PC-9 (cell line): ENCODE measurements at regions not wholly inside any gene's neighbourhood (a gene's known extent, or its start where the extent isn't known, plus 50 kb on each side); places are given as distances from the start of the nearest gene placed in this dataset.

Experiments used
- BruUV-seq: library from RNA; stranded (reverse); fragments of 400-500 nt; replicated peaks from 2 replicates; lab custom pipeline; 2021; lab: Mats Ljungman, UMichigan
- CTCF ChIA-PET: fragments of 300-600 bp; sonication (Branson Sonifier 250); formaldehyde crosslinking; loops from one replicate; lab custom pipeline; 2022; ENCODE audit warnings: antibody characterized with exemption; lab: Charles Lee
- POLR2A ChIA-PET: fragments of 300-600 bp; sonication (Branson Sonifier 250); formaldehyde crosslinking; loops from one replicate; lab custom pipeline; 2022; ENCODE audit warnings: antibody characterized with exemption; ENCODE audit not compliant: unreplicated experiment; lab: Charles Lee
- DNase-seq, 2 experiments: peaks; one replicate each; pipeline versions ENCODE4 v3.0.0 to v3.0.0-alpha.2; 2015 to 2022; ENCODE audit warnings: mixed read lengths in 1 of 2
- H2AFZ ChIP-seq: fragments of 200-600 bp; sonication (generic); 2 replicates; pipeline ENCODE4 v1.8.1; 2017; ENCODE audit warnings: antibody characterized with exemption
- H3F3A ChIP-seq: fragments of 200-600 bp; sonication (generic); 2 replicates; pipeline ENCODE4 v1.8.1; 2017; ENCODE audit warnings: antibody characterized with exemption, mild to moderate bottlenecking, low read depth; ENCODE audit not compliant: insufficient read depth
- H3K27ac ChIP-seq: fragments of 200-600 bp; sonication (generic); 2 replicates; pipeline ENCODE4 v1.6.1; 2016; ENCODE audit warnings: mixed run types
- H3K27me3 ChIP-seq: fragments of 200-600 bp; sonication (generic); 2 replicates; pipeline ENCODE4 v1.6.1; 2016; ENCODE audit warnings: low read depth, mixed run types; ENCODE audit not compliant: insufficient read depth
- H3K36me3 ChIP-seq: fragments of 200-600 bp; sonication (generic); 2 replicates; pipeline ENCODE4 v1.6.1; 2016; ENCODE audit warnings: low read depth, mixed run types
- H3K4me1 ChIP-seq: fragments of 200-600 bp; sonication (generic); replicated peaks from 2 replicates; pipeline ENCODE4 v1.6.1; 2016; ENCODE audit warnings: mixed run types; ENCODE audit not compliant: insufficient read depth
- H3K4me2 ChIP-seq: fragments of 200-600 bp; sonication (generic); 2 replicates; pipeline ENCODE4 v1.6.1; 2017; ENCODE audit warnings: mixed run types
- H3K4me3 ChIP-seq: fragments of 200-600 bp; sonication (generic); 2 replicates; pipeline ENCODE4 v1.6.1; 2016; ENCODE audit warnings: mixed run types
- H3K79me2 ChIP-seq: fragments of 200-600 bp; sonication (generic); 2 replicates; pipeline ENCODE4 v1.6.1; 2017; ENCODE audit warnings: low read depth, mixed run types
- H3K9me2 ChIP-seq: fragments of 200-600 bp; sonication (generic); 2 replicates; pipeline ENCODE4 v1.8.1; 2017; ENCODE audit warnings: mild to moderate bottlenecking; ENCODE audit not compliant: insufficient read depth
- H3K9me3 ChIP-seq: fragments of 200-600 bp; sonication (generic); 2 replicates; pipeline ENCODE4 v1.8.1; 2016; ENCODE audit warnings: low read depth; ENCODE audit not compliant: insufficient read depth
- H4K20me1 ChIP-seq: fragments of 200-600 bp; sonication (generic); 2 replicates; pipeline ENCODE4 v1.8.1; 2017; ENCODE audit not compliant: insufficient read depth
- CTCF ChIP-seq: fragments of 200-600 bp; sonication (generic); conservative IDR thresholded peaks from 2 replicates; pipeline ENCODE4 v1.6.1; 2017; ENCODE audit warnings: mixed run types, antibody characterized with exemption, mild to moderate bottlenecking, moderate library complexity
- EZH2 ChIP-seq: fragments of 200-600 bp; sonication (generic); IDR thresholded peaks from 2 replicates; pipeline ENCODE4 v1.8.0; 2017; ENCODE audit warnings: antibody characterized with exemption, low read depth
- intact Hi-C: fragments of 100-400 bp; cut with micrococcal nuclease; formaldehyde crosslinking; loops from one replicate; pipeline ENCODE4 v1.10.0; 2022; ENCODE audit not compliant: unreplicated experiment

DNA sequence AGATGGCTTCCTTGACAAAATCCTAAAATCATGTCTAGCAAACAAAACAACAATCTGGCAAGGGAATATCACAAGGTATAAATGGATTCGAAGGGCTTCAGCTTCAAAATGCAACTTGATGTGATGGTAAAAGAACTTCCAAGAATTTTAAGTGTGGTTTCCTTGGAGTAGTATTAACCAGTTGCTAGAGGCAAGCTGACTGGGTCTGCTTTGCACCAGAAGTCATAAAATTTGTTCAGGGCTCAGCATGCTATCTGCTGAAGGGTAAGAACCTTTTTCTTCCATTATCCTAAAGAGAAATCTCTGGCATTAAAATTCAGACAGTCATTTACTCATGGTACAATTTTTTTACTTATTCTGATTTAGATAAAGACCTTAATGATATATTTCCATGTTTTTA, 516.7 kb downstream of the TXNL1 start:
- Histone ChIP-seq H3K9me3 (no peaks in the 10 kb centered on the region), H3K36me3 (no peaks in the 10 kb centered on the region), H3K4me3 (no peak overlapping the region), H3K79me2 (no peaks in the 10 kb centered on the region), H3F3A (no peaks in the 10 kb centered on the region), H3K27me3 (no peaks in the 10 kb centered on the region), H3K27ac (no peak overlapping the region), H3K9me2 (no peaks in the 10 kb centered on the region; the same call in 1 of the 2 replicates), H3K4me1 (no peaks in the 10 kb centered on the region), H3K4me2 (no peak overlapping the region), H2AFZ (no peak overlapping the region), H4K20me1 (no peaks in the 10 kb centered on the region)
- intact Hi-C loops: no loop called here
- no peak for DNase-seq
- no peak for TF ChIP-seq CTCF
- TF ChIP-seq EZH2: no peak
- no TSS peak for BruUV-seq
- ChIA-PET POLR2A (no interaction called here), CTCF (no interaction called here)

DNA sequence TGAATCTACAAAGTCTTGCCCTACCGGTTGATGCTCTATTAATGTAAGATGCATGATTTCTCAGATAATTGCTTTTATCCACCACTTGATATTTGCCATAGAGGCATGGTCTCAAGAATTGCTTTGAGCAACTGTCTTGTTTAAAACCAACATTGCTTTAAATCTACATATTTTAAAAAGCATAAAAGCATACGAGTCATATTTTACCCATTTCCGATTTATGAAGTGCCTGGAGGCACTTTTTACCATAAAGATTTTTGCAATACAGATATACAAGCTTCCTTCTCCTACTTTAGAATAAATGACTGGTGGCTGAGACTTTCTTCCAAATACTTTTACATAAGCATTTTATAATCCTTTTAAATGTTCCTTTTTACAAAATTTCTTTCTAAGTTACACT, 517.6 kb downstream of the TXNL1 start:
- no peaks in the 10 kb centered on the region for H3F3A ChIP-seq
- ChIA-PET CTCF (no interaction called here), POLR2A (no interaction called here)
- no peaks in the 10 kb centered on the region for H3K9me3 ChIP-seq
- no peak for TF ChIP-seq EZH2
- no peak for TF ChIP-seq CTCF
- no peak overlapping the region for H3K27ac ChIP-seq
- H3K4me3 ChIP-seq: no peak overlapping the region
- H3K9me2 ChIP-seq: no peaks in the 10 kb centered on the region; the same call in 1 of the 2 replicates
- DNase-seq: no peak
- no peaks in the 10 kb centered on the region for H3K27me3 ChIP-seq
- no peaks in the 10 kb centered on the region for H4K20me1 ChIP-seq
- intact Hi-C loops: no loop called here
- no peak overlapping the region for H2AFZ ChIP-seq
- BruUV-seq: no TSS peak
- H3K4me2 ChIP-seq: no peak overlapping the region
- H3K4me1 ChIP-seq: no peaks in the 10 kb centered on the region
- H3K36me3 ChIP-seq: no peaks in the 10 kb centered on the region
- no peaks in the 10 kb centered on the region for H3K79me2 ChIP-seq

DNA sequence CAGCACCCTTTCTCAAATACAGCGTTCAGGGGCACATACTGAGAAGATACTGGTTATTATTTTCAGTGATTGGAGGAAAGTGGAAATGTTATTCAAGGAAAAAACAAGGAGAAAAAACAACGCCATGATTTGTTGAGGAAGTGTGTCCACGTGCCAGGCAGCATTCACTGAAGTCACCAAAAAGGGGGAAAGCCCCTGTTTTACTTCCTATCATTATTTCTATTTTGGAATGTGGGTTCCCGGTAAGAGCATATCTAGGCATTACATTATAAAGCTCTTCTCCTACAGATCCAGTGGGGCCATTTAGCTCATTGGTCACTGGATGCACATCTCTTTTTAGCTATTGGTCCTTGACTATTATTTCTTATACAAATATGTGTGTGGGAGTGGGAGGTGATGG, 518.7 kb downstream of the TXNL1 start:
- no peak overlapping the region for H3K4me2 ChIP-seq
- no peaks in the 10 kb centered on the region for H3K9me3 ChIP-seq
- no peaks in the 10 kb centered on the region for H3K4me1 ChIP-seq
- TF ChIP-seq EZH2: no peak
- TF ChIP-seq CTCF: no peak
- CTCF ChIA-PET: no interaction called here
- H3K79me2 ChIP-seq: no peaks in the 10 kb centered on the region
- intact Hi-C loops: no loop called here
- no peaks in the 10 kb centered on the region for H3F3A ChIP-seq
- no peak overlapping the region for H3K27ac ChIP-seq
- H2AFZ ChIP-seq: no peak overlapping the region
- POLR2A ChIA-PET: no interaction called here
- H3K27me3 ChIP-seq: no peaks in the 10 kb centered on the region
- H3K36me3 ChIP-seq: no peaks in the 10 kb centered on the region
- no peaks in the 10 kb centered on the region for H4K20me1 ChIP-seq
- no peak for DNase-seq
- H3K9me2 ChIP-seq: no peaks in the 10 kb centered on the region; the same call in 1 of the 2 replicates
- H3K4me3 ChIP-seq: no peak overlapping the region
- BruUV-seq: no TSS peak
